HS-5 (cell line): ENCODE measurements at regions not wholly inside any gene's neighbourhood (a gene's known extent, or its start where the extent isn't known, plus 50 kb on each side); places are given as distances from the start of the nearest gene placed in this dataset.
A peak's percentile ranks its signal among the peaks of the same experiment; 100 is the strongest.
"Not testable (repeated sequence)": the region's sequence is repeated elsewhere in the genome, so short reads cannot be mapped to it uniquely, and the experiment has no call there.

Experiments used
- DNase-seq: peaks from one replicate; pipeline ENCODE4 v3.0.0-alpha.2; 2012; ENCODE audit warnings: low read depth

DNA sequence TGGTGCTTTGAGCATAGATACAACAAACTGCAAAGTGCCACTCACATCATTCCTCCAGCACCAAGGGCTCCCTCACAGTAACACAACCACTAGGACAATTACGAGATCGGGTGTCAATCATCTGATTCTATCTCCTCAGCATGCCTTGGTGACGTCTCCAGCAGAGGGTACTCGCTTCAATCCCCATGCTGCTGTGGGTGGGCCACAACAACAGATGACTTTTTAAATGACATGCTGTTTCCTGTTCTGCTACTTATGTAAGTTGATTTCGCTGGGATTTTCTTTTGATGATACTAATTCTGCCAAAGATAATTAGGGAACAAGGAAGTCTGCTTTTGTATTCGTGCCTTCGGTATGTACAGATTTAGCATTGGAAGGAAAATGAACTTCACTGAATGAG lies 1113.0 kb downstream of the BCL11A start:
- DNase-seq, result no peak

DNA sequence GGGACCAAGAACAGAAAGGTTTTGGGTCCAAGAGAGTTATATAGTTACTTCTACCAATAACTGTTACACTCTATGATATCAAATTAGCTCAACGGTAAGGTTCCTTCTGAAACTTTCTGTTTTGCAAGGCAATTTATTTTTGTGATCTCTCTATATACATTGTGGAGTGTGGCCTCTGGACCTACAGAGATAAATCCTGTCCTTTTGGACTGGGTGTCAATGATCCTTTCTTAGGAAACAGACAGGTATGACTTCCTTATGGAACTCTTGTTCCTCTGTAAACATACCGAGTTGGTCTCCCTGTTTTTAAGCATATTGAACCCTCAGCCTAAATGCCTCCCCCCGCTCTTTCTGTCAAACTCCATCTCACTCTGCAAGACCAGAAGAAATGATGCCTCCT lies 1117.8 kb downstream of the BCL11A start:
- no peak for DNase-seq

DNA sequence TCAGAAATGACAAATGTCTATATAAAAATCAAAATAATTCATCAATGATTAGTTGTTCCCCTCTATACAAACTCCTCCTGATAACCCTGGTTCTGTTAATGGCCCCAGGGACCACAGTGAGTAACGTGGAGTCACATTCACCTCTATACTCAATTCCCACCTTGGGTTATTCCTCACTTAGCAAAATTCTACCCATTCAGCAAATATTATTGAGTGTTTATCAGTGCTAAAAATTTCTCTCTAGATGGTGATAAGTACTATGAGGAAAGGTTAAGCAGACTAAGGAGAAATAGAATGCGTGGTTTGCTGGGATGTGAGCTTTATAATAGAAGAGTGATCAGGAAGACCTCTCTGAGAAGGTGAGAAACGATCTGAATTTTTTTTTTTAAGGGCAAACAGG lies 1124.5 kb downstream of the BCL11A start:
- DNase-seq, result no peak

DNA sequence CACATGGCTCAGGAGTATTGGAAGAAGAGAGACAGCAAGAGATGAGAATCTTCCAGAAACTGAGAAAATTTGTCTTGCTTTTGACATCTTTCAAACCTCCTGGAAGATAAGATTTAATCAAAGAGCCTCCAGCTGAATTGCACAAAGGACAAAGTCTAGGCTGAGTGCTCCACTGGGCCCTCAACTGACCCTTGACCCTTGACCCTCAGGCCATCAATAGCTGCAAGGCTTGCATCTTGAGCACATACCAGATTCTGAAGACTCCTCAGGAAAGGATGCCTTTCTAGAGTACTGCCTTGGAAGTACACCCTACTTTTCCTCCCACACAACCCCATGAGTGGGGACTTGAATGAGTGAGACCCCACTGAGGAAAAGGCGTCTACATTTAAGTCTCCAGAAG lies 1125.5 kb downstream of the BCL11A start:
- no peak for DNase-seq

DNA sequence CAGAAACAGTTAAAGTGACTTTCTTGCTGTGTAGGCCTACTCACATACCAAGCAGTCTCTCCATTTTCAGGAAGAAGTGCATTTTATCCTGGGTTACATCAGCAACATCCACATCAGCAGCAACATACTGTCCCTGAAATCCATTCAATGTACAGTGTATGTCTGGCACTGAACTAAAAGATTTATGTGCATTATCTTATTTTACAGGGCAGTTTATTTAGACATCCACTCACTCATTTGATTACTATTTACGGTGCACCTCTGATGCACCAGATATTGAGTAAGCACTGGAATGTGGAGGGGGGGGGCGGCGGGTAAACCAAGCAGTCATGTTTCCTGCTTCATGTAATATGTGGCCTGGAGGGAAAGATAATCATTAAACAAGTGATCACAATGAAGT lies 1128.2 kb downstream of the BCL11A start:
- peak; percentile 25 for DNase-seq

DNA sequence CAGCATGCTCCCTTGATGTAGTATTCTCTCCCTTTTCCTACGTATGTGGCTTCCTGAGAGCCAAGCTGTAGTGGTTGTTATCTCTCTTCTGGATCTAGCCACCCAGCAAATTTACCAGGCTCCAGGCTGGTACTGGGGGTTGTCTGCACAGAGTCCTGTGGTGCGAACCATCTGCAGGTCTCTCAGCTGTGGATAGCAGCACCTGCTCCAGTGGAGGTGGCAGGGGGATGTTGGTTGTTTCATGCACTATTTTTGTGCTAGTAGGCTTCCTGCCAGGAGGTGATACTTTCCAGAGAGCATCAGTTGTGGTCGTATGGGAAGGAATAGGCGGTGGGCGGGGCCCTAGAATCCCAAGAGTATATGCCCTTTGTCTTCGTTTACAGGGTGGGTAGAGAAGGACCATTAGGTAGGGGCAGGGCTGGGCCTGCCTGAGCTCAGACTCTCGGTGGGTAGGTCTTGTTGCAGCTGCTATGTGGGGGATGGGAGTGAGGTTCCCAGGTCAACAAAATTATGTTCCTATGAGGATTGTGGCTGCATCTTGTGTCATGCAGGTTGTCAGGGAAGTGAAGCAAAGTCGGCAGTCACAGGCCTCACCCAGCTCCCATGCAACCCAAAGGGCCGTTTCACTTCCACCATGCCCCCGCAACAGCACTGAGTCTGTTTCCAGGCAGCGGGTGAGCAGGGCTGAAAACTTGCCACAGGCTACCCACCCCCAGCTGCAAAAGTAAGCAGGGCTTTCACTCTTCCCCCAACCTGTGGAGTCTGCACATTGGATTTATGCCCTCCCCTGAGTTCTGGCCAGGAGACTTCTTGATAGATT lies 1139.5 kb downstream of the BCL11A start:
- no peak for DNase-seq

DNA sequence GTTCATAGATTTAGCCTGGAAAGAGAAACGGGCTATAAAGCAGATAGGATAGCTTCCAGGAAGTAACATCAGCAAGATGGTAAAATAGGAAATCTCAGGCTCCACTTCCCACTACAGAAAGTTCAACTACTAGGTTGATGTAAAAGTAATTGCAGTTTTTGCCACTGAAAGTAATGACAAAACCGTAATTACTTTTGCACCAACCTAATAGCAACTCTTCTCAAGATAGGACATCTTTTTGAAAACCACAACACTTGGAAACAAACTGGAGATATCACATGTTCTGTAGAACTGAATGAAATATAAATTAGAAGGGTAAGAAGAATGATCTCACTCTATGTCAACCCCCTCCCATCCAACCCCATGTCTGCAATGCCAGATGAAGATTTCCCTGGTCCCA lies 1154.3 kb downstream of the BCL11A start:
- no peak for DNase-seq

DNA sequence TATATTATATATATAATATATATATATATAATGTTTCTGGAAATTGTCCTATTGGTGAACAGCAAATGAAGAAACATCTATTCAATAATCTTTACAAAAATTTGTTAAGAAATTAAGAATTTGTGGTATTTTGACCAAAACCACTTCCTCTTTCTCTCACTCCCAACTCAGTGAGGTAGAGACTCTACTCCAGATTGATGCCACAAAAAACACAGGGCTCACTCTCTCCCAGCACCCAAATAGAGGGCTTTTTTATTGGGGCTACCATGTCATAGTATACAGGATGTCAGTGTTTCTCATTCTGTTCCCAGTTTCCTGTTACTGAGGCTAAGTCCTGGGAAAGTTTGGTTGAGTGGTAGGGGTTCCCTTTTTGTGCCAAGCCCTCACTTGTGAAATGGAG lies 1155.4 kb downstream of the BCL11A start:
- DNase-seq, result no peak

DNA sequence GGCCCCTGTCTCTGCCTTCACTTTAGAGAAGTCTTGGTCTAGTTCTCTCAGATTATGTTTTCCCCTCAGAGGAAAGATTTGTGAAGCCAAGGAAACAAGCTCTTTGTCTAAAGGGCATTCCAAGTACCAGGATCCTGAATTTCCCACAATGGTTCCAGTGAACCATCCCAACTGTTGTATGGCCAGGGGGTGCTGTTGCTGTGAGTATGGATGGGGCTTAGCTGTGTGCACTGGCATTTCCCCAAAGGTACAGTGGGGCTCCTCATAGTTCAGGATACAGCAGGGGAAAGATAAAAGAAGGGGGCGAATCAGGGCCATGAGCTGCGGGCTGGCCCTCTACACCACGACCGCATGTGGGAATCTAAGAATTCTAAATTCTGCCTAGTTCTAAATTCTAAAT lies 1154.0 kb upstream of the FANCL start:
- DNase-seq, result no peak

DNA sequence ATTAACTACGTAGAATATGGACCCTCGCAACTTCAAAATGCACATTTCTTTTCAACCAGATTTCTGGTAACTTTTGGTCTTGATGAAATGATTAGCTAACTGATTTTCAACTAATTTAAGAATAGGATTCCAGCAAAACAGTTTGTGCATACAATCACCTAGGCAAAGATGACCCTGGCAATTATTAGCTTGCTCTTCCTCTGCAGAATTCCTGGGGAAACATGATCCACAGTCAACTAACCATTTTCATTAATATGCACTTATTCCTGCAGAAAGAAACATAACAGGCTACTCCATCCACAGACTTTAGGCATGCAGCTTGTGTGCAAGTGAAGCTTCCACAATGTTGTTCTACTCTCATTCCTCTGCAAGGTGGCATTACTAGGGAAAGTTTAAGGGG lies 1150.8 kb upstream of the FANCL start:
- DNase-seq, result no peak

DNA sequence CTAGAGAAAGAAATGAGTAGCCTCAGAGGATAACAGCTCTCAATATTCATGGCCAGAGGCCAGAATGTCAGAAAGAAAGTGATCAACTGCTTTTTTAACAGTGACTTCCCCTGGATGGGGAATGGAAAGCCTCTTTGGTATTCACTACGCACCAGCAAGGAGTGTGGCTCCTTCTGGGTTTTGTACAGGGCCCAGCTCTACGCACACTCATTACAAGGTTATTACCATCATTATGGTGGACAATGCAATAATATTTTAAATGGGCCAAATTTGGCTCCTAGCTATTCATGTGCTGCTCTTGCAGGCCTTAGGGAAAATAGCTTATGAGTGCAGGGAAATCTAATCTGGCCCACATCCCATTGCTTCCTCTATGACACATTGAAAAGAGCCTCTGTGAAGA lies 1149.5 kb upstream of the FANCL start:
- DNase-seq, result no peak

DNA sequence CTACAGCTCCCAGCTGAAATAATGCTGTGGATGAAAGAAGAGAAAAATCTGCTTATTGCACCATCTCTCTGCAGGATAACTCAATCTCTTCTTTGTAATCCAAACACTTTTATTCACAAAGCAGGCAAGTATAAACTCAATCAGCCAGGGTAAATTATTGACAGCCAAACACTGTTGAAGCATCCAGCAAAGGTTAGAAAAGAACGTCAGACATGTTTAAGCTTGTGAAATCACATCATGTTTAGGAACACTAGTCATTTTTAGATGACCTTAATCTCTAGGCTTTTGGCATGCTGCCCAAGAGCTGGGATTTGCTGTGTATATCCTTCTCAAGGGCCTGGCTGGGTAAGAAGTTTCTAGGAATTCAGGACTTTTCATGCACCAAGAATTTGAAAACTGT lies 1148.1 kb upstream of the FANCL start:
- DNase-seq, result peak; percentile 28

DNA sequence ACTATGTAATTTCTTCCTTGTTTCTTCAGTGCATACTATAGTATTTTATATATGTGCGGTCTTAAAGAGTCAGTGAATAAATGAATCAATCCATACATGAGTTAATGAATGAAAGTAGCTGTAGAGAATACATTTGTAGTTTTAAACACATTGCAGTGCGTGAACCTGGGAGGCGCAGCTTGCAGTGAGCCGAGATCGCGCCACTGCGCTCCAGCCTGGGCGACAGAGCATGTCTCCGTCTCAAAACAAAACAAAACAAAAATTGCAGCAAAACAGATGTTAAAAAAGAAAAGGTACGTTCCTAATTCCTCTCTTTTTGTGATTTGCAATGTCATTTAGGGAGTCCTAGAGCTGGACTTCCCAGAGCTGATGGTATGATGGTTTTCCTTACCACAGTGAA lies 1144.8 kb upstream of the FANCL start:
- DNase-seq, result no peak

DNA sequence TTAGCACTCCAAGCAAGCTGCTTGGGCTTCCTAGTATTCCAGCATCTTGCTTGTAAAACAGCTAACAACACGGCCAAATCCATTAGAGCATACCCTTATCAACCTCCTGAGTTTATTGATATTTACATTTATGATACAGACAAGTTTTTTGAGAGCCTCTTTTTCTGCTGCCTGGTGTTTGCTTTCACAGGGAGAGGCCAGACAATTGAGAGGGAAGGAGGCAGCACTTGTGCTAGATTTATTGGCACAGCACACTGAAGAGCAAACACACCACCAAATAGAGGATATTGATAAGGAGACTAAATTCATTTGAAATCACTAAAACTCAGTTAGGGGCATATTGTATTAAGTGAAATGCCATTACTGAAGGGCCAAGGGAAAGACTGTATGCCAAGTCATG lies 1142.3 kb upstream of the FANCL start:
- no peak for DNase-seq

DNA sequence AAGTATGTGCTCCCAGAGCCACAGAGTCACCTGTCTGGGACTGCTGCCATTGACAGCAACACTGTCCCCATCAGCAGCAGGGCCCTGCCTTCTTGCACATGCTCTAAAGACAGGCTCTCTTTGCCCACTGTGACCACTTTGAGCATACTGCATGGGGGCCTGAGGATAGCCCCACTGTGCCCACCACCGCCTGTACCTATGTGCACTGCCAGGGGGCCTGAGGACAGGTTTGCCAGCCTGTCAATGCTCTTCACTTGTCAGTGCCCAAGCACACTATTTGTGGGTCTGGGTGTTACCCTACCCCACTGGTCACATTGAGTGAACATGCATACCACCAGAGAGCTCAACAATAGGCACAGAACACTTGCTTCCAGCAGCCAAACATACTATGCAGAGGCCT lies 1137.0 kb upstream of the FANCL start:
- DNase-seq, result no peak

DNA sequence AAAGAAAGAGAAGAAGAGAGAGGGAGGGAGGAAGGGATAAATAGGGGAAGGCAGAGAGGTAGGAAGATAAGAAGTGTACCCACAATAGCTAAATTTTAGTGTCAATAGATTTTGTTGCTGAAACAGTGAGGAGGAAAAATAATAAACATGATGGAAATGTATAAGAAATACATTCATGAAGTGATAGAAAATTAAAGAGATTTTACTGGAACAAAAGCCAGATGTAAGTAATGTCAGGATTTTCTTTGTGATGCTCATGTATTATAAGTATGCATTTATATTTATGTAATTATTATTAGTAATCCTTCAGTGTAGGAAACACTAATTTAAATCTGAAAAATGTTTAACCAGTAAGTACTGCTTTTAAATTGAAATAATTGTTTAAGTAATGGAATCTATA lies 1125.2 kb upstream of the FANCL start:
- no peak for DNase-seq

DNA sequence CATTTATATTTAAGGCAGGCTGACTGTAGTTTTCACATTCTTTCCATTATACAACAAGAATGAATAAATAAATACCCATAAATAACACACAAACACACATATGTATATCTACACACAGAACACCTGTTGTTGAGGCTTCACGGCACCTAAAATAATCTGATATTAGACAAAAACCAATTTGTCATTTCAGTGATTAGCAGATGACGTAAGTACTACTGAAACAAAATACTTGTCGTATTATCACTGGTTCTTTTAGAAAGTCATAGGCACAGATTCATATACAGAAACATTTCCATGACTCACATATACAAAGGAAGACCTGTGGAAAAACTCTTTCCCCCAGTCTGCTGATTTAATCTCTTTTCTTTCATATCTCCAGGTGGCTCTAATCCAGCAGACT lies 1113.4 kb upstream of the FANCL start:
- no peak for DNase-seq

DNA sequence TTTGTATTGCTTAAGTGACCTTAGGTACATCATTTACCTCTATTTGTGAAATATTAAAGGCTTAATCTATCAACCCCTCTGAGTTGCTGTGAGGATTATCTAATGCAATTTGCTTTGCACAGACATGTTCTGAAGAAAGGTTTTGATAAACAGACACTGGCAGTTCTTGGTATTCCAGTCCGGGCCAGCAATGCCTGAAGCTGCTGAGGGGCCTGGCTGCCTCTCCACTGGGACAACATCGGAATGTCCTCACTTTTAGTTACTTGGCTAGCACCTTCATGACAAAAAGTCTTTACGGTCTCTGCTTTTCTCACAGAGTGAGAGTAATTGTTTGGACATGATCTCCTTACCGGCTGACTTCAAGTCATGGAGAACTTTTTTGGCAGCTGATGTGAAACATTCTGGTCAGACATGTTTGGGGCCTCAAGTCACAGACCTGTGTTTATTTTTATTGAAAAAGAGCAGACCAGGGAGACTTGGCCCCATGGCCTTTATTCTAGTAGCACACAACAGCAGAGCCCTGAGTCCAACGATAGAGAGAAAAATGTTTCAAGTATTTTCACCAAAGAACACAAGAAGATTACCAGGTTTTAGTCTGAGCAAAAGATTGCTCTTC lies 1112.3 kb upstream of the FANCL start:
- DNase-seq, result no peak

DNA sequence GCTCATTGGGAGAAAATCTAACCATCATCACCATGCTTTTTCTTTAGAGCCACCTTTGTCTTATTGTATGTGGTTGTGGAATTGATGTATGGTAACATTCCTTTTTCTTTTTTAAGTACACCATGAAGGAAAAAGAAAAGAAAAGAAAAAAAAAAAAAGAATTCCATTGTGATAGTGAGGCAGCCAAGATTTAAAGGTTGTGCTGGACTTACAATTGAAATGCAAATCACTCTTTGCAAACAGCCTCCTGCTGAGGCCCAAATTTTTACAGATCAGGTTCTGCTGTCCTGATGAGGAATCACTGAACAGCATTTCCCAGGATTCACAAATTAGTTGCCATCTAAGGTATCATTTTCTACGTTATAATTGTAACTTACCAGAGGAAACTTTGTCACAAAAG lies 1101.0 kb upstream of the FANCL start:
- DNase-seq, result no peak

DNA sequence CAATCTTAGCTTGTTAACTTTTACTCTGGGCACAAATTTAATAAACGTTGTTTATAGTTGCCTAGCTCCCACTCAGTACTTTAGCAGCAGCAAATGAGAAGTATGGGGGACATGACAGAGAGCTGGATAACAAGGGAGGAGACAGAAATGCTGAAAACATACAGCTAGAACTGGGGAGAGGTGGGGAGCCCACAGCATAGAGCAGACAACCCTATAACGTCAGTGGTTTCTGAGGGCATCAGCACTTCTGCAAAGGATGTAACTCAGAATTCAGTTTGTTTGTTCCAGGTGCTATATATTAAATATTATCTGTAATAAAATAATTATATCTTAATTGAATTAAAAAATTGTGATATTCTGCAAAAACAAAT lies 1098.7 kb upstream of the FANCL start:
- DNase-seq, result no peak

DNA sequence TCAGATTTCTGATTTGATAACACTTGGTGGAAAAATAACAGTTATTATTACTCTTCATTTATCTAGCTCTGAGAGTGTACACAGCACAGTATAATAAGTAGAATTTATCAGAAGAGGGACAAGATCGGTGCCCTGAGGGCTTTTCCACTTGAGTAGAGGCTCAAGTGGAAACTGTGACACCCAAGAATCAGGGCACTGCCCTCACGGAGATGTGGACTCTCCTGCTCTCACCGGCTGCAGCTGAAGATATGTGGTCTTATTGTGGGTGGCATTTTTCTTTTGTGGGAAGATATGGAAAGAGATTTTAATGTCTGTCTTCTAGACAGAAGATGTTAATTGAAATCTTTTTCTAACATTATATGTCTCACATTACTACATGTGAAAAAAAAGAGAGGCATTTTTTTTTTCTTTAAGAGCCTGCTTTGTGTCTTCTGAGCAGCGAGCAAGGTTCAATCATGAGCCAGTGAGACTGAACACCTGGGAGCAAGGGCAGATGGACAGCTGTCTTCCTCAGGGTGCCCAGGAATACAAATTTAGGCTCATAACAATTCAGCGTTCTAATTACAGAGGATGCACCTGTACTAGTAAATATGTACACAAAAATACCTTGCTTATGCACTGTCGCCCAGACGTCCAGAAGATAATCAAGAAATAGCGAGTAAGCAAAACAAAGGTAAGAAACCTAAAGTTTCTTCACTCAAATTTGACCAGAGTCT lies 1098.2 kb upstream of the FANCL start:
- no peak for DNase-seq

DNA sequence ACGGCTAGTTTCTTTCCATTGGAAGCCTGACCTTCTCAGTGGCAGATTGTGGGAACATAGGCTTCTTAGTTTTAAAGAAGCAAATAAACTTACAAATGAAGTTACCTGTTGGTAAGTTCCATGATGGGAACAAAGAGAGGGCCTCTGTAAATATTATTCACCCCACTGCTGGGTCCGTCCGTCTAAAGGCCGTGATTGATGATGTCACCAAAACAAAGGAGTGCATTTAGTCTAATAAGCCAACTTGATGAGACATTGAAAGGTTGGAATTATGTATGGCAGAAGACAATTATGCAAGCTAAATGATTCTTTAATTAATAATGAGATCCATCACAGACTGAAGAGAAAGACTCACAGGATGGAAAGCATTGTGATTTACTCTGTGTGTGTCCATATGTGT lies 1091.9 kb upstream of the FANCL start:
- DNase-seq, result no peak

DNA sequence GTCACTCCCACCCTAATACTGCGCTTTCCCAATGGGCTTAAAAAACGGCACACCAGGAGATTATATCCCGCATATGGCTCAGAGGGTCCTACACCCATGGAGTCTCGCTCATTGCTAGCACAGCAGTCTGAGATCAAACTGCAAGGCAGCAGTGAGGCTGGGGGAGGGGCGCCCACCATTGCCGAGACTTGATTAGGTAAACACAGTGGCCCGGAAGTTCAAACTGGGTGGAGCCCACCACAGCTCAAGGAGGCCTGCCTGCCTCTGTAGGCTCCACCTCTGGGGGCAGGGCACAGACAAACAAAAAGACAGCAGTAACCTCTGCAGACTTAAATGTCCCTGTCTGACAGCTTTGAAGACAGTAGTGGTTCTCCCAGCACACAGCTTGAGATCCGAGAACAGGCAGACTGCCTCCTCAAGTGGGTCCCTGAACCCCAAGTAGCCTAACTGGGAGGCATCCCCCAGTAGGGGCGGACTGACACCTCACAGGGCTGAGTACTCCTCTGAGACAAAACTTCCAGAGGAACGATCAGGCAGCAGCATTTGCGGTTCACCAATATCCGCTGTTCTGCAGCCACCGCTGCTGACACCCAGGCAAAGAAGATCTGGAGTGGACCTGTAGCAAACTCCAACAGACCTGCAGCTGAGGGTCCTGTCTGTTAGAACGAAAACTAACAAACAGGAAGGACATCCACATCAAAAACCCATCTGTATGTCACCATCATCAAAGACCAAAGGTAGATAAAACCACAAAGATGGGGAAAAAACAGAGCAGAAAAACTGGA lies 1085.6 kb upstream of the FANCL start:
- DNase-seq, result not testable (repeated sequence)
